Progenitor cell of endocrine pancreas (in vitro differentiated cells): ENCODE measurements at regions not wholly inside any gene's neighbourhood (a gene's known extent, or its start where the extent isn't known, plus 50 kb on each side); places are given as distances from the start of the nearest gene placed in this dataset.
A peak's percentile ranks its signal among the peaks of the same experiment; 100 is the strongest.
"Not testable (repeated sequence)": the region's sequence is repeated elsewhere in the genome, so short reads cannot be mapped to it uniquely, and the experiment has no call there.

ENCODE experiments used
- DNase-seq: peaks from one replicate; pipeline ENCODE4 v3.0.0; 2021; ENCODE audit warnings: low spot score; ENCODE audit not compliant: unreplicated experiment
- H3K27ac Mint-ChIP-seq: 2 replicates; pipeline ENCODE4 v1.8.0; 2021; ENCODE audit warnings: mild to moderate bottlenecking, moderate library complexity, mixed read lengths
- H3K27me3 Mint-ChIP-seq: 2 replicates; pipeline ENCODE4 v1.8.0; 2021; ENCODE audit warnings: mixed read lengths
- H3K36me3 Mint-ChIP-seq: 2 replicates; pipeline ENCODE4 v1.8.0; 2022; ENCODE audit warnings: mixed read lengths; ENCODE audit not compliant: insufficient read depth
- H3K4me1 Mint-ChIP-seq: 2 replicates; pipeline ENCODE4 v1.8.0; 2021; ENCODE audit warnings: low read depth, mixed read lengths
- H3K4me3 Mint-ChIP-seq: 2 replicates; pipeline ENCODE4 v1.8.0; 2021; ENCODE audit warnings: low read depth, mild to moderate bottlenecking, moderate library complexity, mixed read lengths
- H3K9me3 Mint-ChIP-seq: 2 replicates; pipeline ENCODE4 v1.8.0; 2021; ENCODE audit warnings: low read depth, mixed read lengths
- CTCF ChIP-seq: fragments of 200-600 bp; sonication (generic); IDR thresholded peaks from one replicate; pipeline ENCODE4 v1.5.0; 2021; ENCODE audit warnings: antibody characterized with exemption, mild to moderate bottlenecking; ENCODE audit not compliant: unreplicated experiment

DNA sequence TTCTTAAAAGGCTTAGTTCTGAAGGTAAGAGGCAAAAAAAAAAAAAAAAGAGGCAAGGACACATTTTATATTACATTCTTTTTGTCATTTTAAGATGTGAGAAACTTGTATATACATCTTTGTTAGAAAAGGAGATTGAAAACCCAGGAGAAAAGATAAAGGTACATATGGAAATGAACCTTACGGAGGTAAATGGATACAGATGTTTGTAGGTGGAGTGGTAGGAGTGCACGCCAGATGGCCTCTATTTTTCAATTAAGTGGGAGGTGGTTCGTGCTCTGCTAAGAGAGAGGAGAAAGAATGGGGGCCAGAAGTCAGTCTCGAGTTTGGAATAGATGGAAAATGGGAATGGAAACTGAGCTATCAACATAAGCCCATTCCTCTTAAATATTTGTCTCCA lies 622.5 kb upstream of the GHITM start:
- DNase-seq: no peak
- H3K27me3 Mint-ChIP-seq: no peaks in the 10 kb centered on the region
- H3K9me3 Mint-ChIP-seq: peaks cover 4% of the 10 kb centered on the region
- no peak for TF ChIP-seq CTCF
- no peaks in the 10 kb centered on the region for H3K36me3 Mint-ChIP-seq
- H3K4me3 Mint-ChIP-seq: no peak overlapping the region
- no peak overlapping the region for H3K27ac Mint-ChIP-seq
- peaks cover 4% of the 10 kb centered on the region for H3K4me1 Mint-ChIP-seq

GRCh38 chr10:83517456-83517855 lies 621.9 kb upstream of the GHITM start:
- Mint-ChIP-seq H3K9me3 (peaks cover 4% of the 10 kb centered on the region), H3K36me3 (no peaks in the 10 kb centered on the region), H3K27ac (no peak overlapping the region), H3K27me3 (no peaks in the 10 kb centered on the region), H3K4me1 (peaks cover 4% of the 10 kb centered on the region), H3K4me3 (no peak overlapping the region)
- DNase-seq: no peak
- TF ChIP-seq CTCF: no peak

DNA sequence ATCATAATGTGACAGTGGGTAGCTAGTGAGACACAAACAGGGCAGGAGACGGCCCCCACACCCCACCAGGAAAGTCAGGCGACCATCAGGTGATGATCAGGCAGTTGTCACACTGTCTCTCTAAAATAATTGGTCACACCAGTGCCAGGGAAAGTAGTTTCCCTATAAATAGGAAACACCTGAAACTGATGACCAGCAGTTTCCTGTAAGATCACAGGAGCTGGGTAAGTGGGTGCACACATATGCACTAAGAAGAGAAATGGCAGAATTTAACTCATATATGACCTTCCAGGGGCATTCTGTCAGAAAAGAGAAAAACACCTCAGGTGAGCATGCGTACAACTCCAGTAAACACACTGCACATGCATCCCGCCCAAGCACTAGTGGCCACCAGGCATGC lies 620.5 kb upstream of the GHITM start:
- H3K36me3 Mint-ChIP-seq: no peaks in the 10 kb centered on the region

DNA sequence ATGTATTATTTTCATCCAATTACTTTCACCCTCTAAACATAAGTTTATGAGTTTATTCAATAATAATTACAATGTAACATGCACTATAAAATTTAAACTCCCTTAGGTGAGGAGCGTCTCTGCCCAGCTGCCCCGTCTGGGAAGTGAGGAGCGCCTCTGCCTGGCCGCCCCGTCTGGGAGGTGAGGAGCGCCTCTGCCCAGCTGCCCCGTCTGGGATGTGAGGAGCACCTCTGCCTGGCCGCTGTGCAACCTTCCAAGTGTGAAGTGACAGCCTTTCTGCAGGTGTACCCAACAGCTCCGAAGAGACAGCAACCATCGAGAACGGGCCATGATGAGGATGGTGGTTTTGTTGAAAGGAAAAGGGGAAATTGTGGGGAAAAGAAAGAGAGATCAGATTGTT lies 618.9 kb upstream of the GHITM start:
- H3K27me3 Mint-ChIP-seq, H3K9me3 Mint-ChIP-seq, DNase-seq, H3K4me1 Mint-ChIP-seq, H3K36me3 Mint-ChIP-seq, H3K4me3 Mint-ChIP-seq: not testable (repeated sequence)
- peak overlapping the region; percentile 49 for H3K27ac Mint-ChIP-seq

More for the DNA sequence above, 620.5 kb upstream of the GHITM start:
- Mint-ChIP-seq H3K4me3 (no peak overlapping the region), H3K27ac (no peak overlapping the region), H3K4me1 (peaks cover 9% of the 10 kb centered on the region), H3K27me3 (no peaks in the 10 kb centered on the region), H3K9me3 (no peaks in the 10 kb centered on the region)
- TF ChIP-seq CTCF: no peak
- DNase-seq: no peak

GRCh38 chr10:83522456-83522855 lies 616.9 kb upstream of the GHITM start:
- no peak overlapping the region for H3K4me3 Mint-ChIP-seq
- no peaks in the 10 kb centered on the region for H3K36me3 Mint-ChIP-seq
- DNase-seq: no peak
- H3K4me1 Mint-ChIP-seq: peaks cover 9% of the 10 kb centered on the region
- no peaks in the 10 kb centered on the region for H3K9me3 Mint-ChIP-seq
- H3K27me3 Mint-ChIP-seq: no peaks in the 10 kb centered on the region
- H3K27ac Mint-ChIP-seq: no peak overlapping the region
- no peak for TF ChIP-seq CTCF

- no peaks in the 10 kb centered on the region for H3K27me3 Mint-ChIP-seq
- peaks cover under 1% of the 10 kb centered on the region for H3K9me3 Mint-ChIP-seq
- H3K27ac Mint-ChIP-seq: no peak overlapping the region
- no peaks in the 10 kb centered on the region for H3K36me3 Mint-ChIP-seq
- H3K4me1 Mint-ChIP-seq: peaks cover 9% of the 10 kb centered on the region
- no peak overlapping the region for H3K4me3 Mint-ChIP-seq
- TF ChIP-seq CTCF: no peak
- no peak for DNase-seq
These were observed 616.4 kb upstream of the GHITM start for GRCh38 chr10:83522881-83523386.
